Limb (tissue), 2 donors: ENCODE measurements at regions not wholly inside any gene's neighbourhood (a gene's known extent, or its start where the extent isn't known, plus 50 kb on each side); places are given as distances from the start of the nearest gene placed in this dataset.
A peak's percentile ranks its signal among the peaks of the same experiment; 100 is the strongest.

ENCODE experiments used
- DNase-seq, 2 donors: peaks; one replicate each; pipeline ENCODE4 v3.0.0-alpha.2; 2016; ENCODE audit errors: extremely low spot score in 2 of 2

DNA sequence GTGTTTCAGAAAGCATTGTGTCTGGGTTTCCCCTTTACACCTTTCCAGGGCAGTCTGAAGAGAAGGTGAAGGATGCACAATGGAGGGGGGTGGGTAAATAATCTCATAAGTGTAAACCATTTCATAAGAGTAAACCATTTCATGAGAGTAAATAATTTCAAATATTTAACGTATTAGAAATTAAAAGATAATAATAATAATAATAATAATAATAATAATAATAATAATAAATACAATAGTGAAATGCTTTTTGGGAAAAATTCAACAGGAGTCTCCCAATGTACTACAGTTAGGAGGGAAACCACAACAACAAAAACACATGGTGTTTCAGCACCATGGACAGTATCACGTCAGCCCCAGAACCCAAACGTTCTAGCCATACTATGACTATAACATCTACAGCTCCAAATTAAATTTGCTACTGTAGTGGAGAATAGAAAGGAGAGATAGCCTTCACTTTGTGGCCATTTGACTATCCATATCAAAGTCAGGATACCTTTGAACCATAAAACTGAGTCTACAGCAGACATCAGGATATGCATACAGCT lies 691.8 kb downstream of the BCL11B start:
- DNase-seq: peak; percentile 44 to 57

DNA sequence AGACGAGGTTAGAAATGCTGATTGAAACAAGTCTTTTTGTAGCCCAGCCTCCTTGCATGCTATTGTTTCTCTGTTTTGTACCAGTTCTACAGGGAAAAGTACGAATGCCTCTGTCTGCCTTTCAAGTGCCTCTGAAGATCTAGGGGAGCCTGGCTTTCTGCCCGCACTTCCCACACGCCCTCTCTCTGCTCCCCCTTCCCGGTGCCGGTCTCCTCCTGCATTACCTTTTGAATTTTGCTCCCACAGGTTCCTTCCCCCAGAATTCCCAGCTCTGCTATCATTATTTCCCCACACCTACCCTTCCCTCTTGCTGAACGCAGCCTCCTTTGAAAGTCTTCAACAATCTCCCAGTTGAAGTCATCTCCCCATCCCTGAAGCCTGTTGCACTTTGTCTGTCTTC lies 689.7 kb downstream of the BCL11B start:
- no peak for DNase-seq

DNA sequence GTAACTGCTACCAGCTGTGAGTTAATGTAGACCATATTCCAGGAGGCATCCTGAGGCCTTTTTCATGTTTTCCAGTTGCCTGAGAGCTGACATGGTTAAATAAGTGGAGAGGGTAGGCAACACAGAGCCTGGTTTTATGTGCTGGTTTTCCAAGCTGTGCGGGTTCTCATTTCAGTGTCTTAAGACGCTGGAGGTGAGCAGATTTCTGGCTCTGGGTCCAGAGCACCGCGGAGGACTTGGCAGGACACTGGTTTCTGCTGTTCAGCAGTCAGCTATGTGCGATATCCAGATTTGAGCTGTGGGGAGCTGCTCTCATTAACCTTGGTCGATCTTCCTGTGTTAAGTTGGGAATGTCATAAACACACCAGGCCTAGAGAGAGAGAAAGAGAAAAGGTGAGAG lies 680.8 kb downstream of the BCL11B start:
- no peak for DNase-seq

DNA sequence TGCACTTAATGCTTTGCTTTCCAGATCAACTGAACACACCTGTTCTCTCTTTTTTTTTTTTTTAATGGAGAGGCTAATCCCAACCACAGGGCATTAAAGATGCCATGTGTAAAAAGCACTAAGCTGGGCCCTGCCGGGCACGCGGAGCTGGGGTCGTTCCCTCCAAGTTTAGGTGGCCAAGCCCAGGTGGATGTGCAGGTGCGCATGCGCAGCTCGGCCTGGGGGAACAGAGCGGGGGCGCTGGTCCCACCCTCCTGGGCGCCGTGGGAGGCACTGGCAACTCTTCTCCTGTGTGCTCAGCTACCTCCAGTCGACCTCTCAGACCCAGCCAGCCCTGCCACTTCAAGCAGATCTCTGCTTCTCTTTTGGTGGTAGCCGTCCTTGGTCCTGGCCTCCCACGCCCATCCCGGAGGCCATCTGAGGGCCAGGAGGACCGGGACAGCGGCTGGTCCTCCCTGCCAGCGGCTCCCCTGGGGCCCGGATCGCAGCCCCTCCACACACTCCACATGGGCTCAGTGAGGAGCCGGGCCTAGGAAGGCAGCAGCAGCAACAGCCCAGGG lies 679.3 kb downstream of the BCL11B start:
- DNase-seq: no peak

DNA sequence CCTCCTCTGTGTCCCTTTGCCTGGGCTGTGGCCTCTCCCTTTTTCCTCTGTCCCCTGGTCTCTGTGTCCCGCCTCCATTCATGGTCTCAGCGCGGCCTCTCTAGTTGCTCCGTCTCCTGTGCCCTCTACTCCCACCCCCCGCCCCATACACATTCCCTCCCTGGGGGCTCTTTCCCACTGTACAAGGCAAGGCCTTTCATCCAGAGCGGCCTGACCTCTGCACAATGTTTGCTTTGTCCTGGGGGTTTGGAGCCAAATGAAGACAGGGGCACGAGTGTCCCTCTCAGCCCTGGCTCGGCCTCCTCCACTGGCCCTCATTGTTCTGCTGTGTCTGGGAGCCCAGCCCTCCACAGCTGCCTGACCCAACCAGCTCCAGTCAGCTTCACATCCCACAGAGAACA lies 678.6 kb downstream of the BCL11B start:
- DNase-seq: peak in 1 of 2 donors; percentile 44

DNA sequence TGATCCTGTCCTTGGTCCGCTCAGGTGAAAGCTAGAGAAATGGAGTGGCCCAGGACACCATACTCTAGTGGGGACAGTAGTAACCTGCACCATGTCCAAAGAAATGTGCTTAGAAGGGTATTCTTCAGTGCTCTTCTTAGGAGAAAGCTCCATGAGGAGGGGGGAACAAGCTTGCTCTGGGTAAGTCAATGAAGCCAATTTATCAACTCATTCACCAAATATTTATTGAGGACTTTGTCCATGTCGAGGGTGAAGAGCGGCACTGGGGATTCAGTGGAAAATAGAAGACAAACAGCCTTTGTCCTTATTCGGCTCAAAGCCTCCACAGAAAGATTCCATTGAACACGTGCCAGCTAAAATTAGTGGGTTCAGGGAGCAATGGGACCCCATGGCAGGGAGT lies 677.8 kb downstream of the BCL11B start:
- no peak for DNase-seq

DNA sequence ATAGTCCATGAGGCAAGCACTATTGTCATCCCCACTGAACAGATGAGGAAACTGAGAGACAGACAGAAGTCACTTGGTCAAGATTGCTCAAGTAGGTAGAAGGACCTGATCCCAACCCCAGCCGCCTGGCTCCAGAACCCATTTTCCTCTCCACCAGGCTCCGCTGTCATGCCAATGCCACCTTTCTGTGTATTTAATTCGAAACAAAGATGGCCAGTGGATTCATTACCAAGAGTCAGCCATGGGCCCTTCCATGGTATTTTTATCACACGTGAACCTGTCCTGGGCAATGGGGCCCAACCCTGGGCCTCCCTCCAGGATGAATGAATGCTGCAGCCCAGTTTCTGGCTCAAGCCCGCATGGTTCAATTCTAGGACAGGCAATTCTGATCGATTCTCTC lies 673.4 kb downstream of the BCL11B start:
- DNase-seq: no peak

DNA sequence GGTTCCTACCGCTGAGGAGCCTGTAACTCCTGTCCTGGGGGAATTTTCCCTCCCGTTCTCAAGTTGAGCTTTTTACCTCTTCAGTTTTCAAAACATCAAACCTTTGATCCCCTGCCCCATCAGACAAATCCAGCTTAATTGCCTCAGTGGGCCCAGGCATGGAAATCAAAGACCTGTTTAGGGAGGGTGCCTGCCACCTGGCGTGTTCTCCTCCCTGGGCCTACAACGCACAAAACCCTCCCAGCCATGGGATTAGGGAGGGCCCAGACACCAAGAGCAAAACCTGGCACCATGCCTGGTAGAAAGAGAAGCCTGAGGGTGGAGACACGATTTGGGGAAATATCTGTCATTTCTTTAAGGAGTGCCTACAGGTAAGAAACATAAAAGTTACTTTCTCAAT lies 672.9 kb downstream of the BCL11B start:
- DNase-seq: no peak

DNA sequence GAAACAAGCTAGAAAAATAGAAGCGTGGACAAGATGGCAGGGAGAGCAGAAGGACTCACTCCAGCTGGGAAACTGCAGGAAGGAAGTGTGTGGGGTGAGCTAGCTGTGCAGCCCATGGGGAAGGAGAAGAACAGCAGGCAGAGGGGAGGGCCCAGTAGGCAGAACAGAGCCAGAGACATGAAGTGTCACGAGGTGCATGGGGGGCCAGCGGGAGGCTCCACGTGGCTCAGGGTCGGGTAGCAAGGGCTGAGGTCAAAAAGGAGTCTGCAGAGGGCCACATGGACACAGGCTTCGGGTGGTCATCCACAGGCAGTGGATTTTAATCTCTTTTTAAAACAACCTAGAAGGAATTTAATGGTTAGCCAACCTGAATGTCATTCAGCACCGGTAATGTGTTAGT lies 669.0 kb downstream of the BCL11B start:
- no peak for DNase-seq

DNA sequence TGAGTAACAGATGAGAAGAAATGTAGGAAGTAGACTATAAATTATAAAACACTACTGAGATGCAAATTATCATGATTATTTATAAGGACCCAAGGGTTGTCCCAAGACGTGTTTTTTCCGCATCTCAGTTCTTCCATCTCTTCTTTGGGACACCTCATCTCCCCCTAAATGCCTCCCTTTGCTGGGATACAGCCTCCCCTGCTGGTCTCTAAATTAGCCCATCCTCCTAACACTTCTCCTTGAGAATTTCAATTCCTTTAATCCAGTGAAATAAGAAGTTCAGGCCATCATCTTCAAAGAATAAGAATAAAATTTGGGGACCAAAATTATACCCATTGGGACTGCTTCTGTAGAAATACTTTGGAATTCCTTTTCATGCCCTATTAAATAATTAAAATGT lies 667.0 kb downstream of the BCL11B start:
- DNase-seq: no peak

DNA sequence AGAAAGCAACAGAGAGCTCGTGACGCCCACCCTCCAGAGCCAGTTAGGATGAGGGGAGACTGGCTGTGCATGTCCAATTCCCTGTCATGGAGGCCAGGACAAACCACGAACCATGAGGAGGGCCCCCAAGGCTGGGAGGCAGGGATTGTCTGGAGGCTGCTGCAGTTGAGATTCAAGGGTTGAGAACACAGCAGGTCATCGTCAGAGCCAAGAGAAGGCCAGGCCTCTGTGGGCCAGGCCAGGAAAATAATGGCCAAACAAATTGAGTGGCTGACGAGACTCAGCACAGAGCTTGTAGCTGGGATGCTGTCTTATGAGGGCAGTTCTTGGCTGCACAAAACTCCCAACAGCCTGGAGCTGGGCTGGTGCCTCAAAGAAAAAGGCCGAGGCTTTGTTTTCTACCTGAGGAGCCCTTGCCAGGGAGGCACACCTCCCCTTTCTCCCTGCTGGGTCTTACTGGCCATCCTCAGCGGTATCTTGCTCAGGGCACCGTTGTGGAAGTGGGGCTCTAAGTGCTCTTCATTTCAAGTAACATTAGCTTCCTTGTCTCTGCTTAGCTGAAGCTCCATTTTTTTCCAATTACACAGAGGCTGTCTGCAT lies 665.9 kb downstream of the BCL11B start:
- no peak for DNase-seq

DNA sequence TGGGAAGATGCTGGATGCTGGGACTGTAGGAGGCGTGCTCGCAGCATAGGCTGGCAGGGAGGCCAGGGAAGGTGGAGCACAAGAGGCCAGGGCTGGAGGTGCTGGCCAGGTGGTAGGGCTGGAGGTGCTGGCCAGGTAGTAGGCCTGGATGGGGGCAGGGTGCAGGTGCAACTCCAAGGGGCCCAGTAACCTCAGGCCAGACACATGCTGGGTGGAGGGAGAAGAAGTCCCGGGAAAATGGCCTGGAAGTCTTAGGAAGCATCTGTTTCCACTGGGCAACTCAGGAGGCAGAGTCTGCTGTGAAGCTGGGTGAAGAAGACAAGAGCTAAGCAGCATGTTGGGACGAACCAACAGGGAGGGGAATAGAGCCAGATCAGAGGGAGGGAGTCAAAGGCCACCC lies 665.2 kb downstream of the BCL11B start:
- DNase-seq: no peak

DNA sequence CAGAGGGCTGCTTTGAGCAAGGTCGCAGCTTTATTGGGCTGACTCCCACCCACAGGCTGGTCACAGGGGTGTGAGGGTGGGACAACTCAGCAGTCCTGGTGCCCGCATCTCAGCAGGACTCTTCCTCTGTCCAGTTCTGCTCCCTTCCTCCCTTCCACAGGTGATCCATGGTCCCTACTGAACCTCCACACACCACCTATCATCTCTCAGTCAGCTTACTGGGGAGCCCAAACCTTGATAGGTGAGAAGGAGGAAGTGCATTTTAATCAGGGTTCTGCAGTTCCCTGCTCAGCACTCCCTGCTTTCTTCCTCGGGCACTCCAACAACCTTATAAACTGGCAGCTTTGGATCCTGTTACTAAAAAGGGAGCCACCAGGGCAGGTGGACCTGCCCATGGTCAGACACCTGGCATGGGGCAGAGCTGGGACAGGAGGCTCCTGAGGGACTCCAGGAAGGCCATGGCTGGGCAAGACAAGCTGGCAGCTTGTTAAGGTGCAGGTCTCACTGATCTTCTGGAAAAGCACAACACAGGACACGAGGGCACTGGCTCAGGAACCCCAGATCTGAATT lies 664.6 kb downstream of the BCL11B start:
- no peak for DNase-seq

DNA sequence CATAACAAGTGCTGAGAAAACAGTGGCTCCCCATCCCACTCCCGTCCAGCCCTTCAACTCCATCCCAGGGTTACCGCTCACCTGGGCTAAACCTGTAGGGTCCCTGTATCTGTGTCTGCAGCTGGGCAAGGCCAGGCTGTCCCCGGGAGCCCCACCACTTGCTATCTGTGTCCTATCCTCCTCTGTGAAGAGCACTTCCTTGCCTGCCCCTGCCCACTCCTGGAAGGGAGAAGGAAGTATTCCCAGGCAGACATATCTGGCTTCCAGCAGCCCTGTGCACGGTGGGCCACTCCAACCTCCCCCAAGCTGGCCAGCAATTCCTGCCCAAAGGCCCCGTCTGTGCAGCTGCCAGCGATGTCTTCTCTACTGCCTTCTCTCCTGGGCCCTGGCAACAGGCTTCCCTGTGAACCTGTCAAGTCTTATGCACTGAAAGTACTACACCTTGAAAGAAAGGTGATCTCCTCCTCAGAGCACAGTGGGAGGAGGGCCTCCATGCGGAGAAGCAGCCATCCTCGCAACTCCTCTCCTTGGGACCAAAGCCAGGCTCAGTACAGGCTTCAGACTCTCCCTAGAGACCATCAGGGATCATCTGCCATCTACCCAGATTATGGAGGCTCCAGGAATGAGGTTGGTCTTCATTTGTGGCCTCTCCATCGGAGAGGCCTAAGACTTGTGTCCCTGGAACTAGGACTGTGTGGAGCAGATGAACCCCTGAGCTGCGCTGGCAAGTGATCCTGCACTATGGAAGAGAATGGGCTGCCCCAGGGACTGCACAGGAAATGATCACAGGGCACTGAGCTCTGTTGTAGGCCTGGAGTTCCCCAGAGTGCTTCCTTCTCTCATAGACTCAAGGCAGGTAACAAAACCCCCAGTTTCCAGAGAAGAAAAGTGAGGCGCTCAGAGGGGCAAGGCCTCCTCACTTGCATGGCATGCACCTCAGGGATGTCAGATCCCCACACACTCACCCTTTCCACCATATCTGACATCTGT lies 663.6 kb downstream of the BCL11B start:
- no peak for DNase-seq

DNA sequence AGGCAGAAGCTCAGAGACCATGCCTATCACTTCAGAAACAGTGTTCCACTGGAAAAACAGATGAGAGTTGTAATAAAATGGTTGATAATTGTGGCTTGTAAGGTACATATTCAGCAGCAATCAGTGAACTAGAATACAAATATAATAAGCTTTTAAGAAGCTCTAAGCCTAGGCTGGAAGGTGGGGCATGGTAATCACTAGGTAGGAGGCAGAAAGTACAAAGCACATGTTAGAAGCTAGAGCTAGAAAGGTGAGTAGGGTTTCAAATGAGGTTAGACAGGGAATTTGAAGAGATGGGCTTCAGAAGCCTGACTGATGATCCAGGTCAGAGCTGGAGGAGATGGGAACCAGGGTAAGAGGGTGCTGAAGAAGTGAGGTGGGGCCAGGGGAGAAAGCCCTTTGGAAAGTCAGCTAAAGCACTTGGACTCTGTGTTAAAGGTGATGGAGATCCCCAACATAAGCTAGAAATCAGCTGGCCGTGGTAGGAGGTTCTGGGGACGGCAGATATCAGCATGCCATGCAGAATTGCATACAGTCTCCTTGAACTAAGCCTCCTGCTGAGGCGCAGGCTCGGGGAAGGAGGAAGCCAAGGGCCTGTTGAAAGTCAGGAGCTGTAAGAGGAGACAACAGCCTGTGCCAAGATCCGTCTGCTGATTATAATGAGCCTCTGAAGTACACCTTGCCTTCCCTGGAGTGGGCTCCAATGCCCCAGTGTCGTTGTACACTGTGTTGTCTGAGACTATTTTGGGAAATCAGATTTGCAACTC lies 659.4 kb downstream of the BCL11B start:
- DNase-seq: no peak

DNA sequence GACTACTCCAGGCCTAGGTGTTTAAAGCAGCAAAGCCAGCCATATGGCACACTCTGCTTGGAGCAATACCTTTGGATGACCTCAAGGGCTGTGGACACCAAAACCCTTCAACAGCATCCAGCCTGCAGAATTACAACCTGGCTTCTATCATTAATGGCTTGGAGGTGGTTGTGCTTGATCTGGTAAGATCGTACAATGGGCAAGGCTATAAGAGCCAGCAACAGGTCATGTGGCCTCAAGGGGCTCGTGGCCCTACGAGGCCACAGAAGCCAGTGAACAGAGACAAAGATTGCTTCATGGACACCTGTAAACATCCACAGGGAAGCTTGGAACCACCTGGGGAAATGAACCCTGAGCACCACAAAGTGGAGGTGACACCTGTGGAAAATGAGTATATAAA lies 657.3 kb downstream of the BCL11B start:
- DNase-seq: no peak

DNA sequence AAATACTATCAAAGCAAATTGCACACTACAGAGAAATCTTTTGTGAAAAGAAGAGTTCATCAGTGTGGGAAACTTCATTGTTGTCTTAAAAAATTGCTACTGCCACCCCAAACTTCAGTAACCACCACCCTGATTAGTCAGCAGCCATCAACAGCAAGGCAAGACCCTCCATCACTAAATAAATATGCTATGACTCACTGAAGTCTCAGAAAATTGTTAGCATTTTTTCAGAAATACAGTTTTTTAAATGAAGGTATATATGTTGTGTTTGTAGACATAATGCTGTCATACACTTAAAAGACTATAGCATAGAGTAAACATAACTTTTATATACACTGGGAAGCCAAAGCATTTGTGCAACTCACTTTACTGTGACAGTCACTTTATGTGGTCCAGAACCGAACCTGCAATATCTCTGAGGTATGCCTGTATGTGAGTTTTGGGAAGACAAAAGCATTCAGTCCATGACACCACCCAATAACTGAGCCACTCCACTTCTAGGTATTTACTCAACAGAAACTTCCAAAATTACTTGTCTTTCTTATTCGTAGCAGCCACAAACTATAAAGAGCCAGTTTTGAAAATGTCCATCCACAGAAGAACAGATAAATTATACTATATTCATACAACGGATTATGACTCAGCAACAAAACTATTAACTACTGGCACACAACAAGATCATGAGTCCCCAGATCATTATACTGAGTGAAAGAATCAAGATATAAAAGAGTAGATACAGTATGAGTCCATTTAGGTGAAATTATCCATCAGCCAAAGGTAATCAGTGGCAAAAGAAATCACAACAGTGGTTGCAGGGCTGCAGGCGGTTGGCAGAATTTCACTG lies 649.6 kb downstream of the BCL11B start:
- DNase-seq: no peak

DNA sequence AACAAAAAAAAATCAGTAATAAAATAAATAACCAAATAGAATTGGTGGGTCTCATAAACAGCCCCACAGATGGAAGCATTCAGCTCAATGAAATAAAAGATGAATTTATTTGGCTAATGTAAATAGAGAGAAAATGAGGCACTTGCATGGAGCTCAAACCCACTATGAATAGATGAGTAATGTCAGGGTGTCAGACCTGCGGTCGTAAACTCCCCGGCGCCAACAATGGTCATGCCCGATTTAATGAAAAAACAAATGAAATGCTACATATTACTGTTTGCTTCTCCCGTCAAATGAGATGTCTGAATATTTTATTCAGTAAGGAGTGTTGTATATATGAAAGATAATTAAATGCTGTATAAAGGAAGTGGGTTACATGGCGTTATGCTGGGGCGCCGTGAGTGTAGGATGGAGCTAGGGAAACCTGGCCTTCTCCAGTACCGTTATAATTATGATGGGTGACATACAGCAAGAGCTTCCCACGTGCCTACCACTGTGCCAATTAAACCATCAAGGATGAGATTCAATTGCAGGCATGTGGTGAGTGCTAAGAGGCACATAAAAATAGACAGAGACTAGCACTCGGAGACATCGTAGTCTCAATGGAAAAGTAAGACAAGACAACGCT lies 648.1 kb downstream of the BCL11B start:
- no peak for DNase-seq

DNA sequence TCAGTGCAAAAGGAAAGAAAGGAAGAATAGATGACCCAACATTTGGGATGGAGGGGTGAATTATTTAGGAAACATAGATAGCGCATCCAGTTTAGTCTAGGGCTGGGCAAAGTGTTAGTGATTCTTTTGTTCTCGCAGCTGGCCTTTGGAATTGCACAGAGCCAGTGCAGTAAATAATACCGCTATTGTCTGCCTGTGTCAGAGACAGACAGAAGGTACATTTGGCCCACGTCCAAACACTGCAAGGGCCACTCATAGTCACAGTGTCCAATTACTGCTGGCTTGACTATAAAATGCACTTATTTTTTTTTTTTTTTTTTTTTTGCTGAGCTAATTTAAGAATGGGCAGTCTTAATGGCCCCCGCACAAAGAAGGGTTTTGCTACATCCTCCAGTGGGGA lies 638.6 kb downstream of the BCL11B start:
- DNase-seq: peak; percentile 32 to 58
